GM12874 (cell line): ENCODE measurements at regions not wholly inside any gene's neighbourhood (a gene's known extent, or its start where the extent isn't known, plus 50 kb on each side); places are given as distances from the start of the nearest gene placed in this dataset.
A peak's percentile ranks its signal among the peaks of the same experiment; 100 is the strongest.

Source experiments
- CTCF ChIP-seq: IDR thresholded peaks from 2 replicates; pipeline ENCODE4 v1.5.1; 2011; ENCODE audit warnings: low read depth, mild to moderate bottlenecking, control low read depth, low read length, moderate library complexity; ENCODE audit not compliant: insufficient read depth

- TF ChIP-seq CTCF, result no peak
These were observed 131.1 kb downstream of the TBXT start for GRCh38 chr6:166036316-166037095.

- peak; percentile 13; the same call in 1 of the 2 replicates for TF ChIP-seq CTCF
These were observed 135.1 kb downstream of the TBXT start for GRCh38 chr6:166032366-166033200.

- TF ChIP-seq CTCF, result no peak
These were observed 136.4 kb downstream of the TBXT start for GRCh38 chr6:166031275-166031674.

GRCh38 chr6:166029506-166029905, 138.1 kb downstream of the TBXT start:
- no peak for TF ChIP-seq CTCF

GRCh38 chr6:166027761-166028160, 139.9 kb downstream of the TBXT start:
- TF ChIP-seq CTCF, result no peak

GRCh38 chr6:166026586-166027126, 141.0 kb downstream of the TBXT start:
- no peak for TF ChIP-seq CTCF
